HG02884 (cell line): ENCODE measurements at regions not wholly inside any gene's neighbourhood (a gene's known extent, or its start where the extent isn't known, plus 50 kb on each side); places are given as distances from the start of the nearest gene placed in this dataset.

Experiments used
- ATAC-seq: cut with Tn5 transposase; IDR thresholded peaks from one replicate; pipeline ENCODE4 v1.9.1; 2021; ENCODE audit warnings: mild to moderate bottlenecking, moderate library complexity; ENCODE audit not compliant: unreplicated experiment

GRCh38 chr6:20023549-20024315, 186.6 kb downstream of the ID4 start:
- ATAC-seq, result peak; percentile 81

- ATAC-seq, result no peak
Measured at GRCh38 chr6:20024316-20024673, 187.1 kb downstream of the ID4 start.

- ATAC-seq, result no peak
Measured at GRCh38 chr6:20024978-20025377, 187.3 kb downstream of the MBOAT1 start.

GRCh38 chr6:20025681-20026080, 186.6 kb downstream of the MBOAT1 start:
- no peak for ATAC-seq

GRCh38 chr6:20028143-20028542, 184.1 kb downstream of the MBOAT1 start:
- no peak for ATAC-seq

- ATAC-seq, result no peak
Measured at GRCh38 chr6:20028562-20028961, 183.7 kb downstream of the MBOAT1 start.

GRCh38 chr6:20029979-20030378, 182.3 kb downstream of the MBOAT1 start:
- ATAC-seq, result no peak

- ATAC-seq, result no peak
Measured at GRCh38 chr6:20031342-20031741, 180.9 kb downstream of the MBOAT1 start.

- no peak for ATAC-seq
Measured at GRCh38 chr6:20033697-20034407, 178.4 kb downstream of the MBOAT1 start.

- no peak for ATAC-seq
Measured at GRCh38 chr6:20034408-20034769, 177.9 kb downstream of the MBOAT1 start.

GRCh38 chr6:20036141-20036677, 176.1 kb downstream of the MBOAT1 start:
- no peak for ATAC-seq

GRCh38 chr6:20038410-20039204, 173.7 kb downstream of the MBOAT1 start:
- no peak for ATAC-seq

GRCh38 chr6:20044883-20045282, 167.4 kb downstream of the MBOAT1 start:
- ATAC-seq, result no peak
